GM21717 (cell line): ENCODE measurements at regions not wholly inside any gene's neighbourhood (a gene's known extent, or its start where the extent isn't known, plus 50 kb on each side); places are given as distances from the start of the nearest gene placed in this dataset.
"Not testable (repeated sequence)": the region's sequence is repeated elsewhere in the genome, so short reads cannot be mapped to it uniquely, and the experiment has no call there.

Experiments used
- ATAC-seq: cut with Tn5 transposase; IDR thresholded peaks from one replicate; pipeline ENCODE4 v1.9.1; 2021; ENCODE audit warnings: mild to moderate bottlenecking, moderate library complexity; ENCODE audit not compliant: unreplicated experiment

GRCh38 chr2:89280536-89280935, 589.1 kb downstream of the RPIA start:
- not testable (repeated sequence) for ATAC-seq

GRCh38 chr2:89286448-89287080, 595.1 kb downstream of the RPIA start:
- not testable (repeated sequence) for ATAC-seq

- not testable (repeated sequence) for ATAC-seq
Observed at GRCh38 chr2:89287084-89287483, 595.6 kb downstream of the RPIA start.

- ATAC-seq = not testable (repeated sequence)
Observed at GRCh38 chr2:89291717-89292298, 600.3 kb downstream of the RPIA start.

GRCh38 chr2:89293399-89293798, 601.9 kb downstream of the RPIA start:
- ATAC-seq = not testable (repeated sequence)

GRCh38 chr2:89294335-89294734, 602.9 kb downstream of the RPIA start:
- not testable (repeated sequence) for ATAC-seq

- ATAC-seq = not testable (repeated sequence)
Observed at GRCh38 chr2:89296820-89297398, 605.4 kb downstream of the RPIA start.

- ATAC-seq = not testable (repeated sequence)
Observed at GRCh38 chr2:89299196-89299595, 607.7 kb downstream of the RPIA start.

- not testable (repeated sequence) for ATAC-seq
Observed at GRCh38 chr2:89305623-89306022, 614.1 kb downstream of the RPIA start.

- ATAC-seq = not testable (repeated sequence)
Observed at GRCh38 chr2:89306869-89307637, 615.6 kb downstream of the RPIA start.

- ATAC-seq = not testable (repeated sequence)
Observed at GRCh38 chr2:89318990-89319389, 627.5 kb downstream of the RPIA start.

GRCh38 chr2:89325894-89326293, 634.4 kb downstream of the RPIA start:
- ATAC-seq = not testable (repeated sequence)

- not testable (repeated sequence) for ATAC-seq
Observed at GRCh38 chr2:89326455-89326854, 635.0 kb downstream of the RPIA start.

- ATAC-seq = not testable (repeated sequence)
Observed at GRCh38 chr2:89328790-89329189, 637.3 kb downstream of the RPIA start.
